ENCODE measurements at regions not wholly inside any gene's neighbourhood (a gene's known extent, or its start where the extent isn't known, plus 50 kb on each side); places are given as distances from the start of the nearest gene placed in this dataset.

DNA sequence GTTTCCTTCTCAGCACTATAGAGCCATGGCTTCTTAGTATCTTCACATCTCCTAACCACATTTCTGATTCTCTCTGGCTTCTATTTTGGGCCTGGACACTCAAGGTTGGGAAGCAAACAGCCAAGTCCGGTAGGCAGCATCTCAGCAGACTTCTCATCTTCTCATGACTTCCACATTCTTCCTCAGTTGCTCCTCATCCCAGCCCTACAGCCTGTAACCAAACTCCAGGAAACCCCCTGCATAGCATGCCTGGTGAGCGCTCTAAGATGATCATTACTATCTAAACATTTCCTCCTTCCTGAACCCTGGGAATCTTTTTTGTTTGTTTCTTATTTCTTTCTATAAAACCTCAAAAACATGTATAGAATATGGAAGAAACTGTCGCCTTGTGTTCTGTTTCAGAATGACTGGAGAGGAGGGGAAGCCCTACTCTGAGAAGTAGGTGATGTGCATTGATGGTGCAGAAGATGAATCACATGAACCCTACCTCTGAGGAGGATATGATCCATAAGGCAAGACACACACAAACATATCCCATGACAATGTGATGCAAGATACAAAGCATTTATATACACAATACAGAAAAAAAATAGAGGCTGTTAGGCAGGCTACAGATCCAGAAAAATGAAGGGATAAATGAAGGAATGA lies 219.8 kb upstream of the GYPA start:
- Mint-ChIP-seq H3K4me1 (ENCODE audit: insufficient read depth, unreplicated experiment) (peaks cover 8% of the 10 kb centered on the region), H3K4me3 (ENCODE audit: unreplicated experiment) (no peak overlapping the region), H3K36me3 (ENCODE audit: insufficient read depth, unreplicated experiment) (no peaks in the 10 kb centered on the region), H3K9me3 (ENCODE audit: unreplicated experiment) (no peaks in the 10 kb centered on the region), H3K27me3 (ENCODE audit: insufficient read depth, unreplicated experiment) (no peaks in the 10 kb centered on the region), H3K27ac (ENCODE audit: low read depth, unreplicated experiment) (no peak overlapping the region)
- ChIA-PET POLR2A (no interaction called here), CTCF (interaction anchor here (0.5 kb wide), 1 partner anchor 688 kb away, joined by 3 read pairs; no protein-coding TSS in a partner anchor)
- TF ChIP-seq, protein P1, sequence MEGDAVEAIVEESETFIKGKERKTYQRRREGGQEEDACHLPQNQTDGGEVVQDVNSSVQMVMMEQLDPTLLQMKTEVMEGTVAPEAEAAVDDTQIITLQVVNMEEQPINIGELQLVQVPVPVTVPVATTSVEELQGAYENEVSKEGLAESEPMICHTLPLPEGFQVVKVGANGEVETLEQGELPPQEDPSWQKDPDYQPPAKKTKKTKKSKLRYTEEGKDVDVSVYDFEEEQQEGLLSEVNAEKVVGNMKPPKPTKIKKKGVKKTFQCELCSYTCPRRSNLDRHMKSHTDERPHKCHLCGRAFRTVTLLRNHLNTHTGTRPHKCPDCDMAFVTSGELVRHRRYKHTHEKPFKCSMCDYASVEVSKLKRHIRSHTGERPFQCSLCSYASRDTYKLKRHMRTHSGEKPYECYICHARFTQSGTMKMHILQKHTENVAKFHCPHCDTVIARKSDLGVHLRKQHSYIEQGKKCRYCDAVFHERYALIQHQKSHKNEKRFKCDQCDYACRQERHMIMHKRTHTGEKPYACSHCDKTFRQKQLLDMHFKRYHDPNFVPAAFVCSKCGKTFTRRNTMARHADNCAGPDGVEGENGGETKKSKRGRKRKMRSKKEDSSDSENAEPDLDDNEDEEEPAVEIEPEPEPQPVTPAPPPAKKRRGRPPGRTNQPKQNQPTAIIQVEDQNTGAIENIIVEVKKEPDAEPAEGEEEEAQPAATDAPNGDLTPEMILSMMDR (IDR thresholded peaks at IDR 0.05; ENCODE audit: unreplicated experiment) = no peak
- no peak for DNase-seq (ENCODE audit: unreplicated experiment)
- BruUV-seq (replicated peaks) = no TSS peak
- intact Hi-C loops (cut with micrococcal nuclease) = no loop called here

DNA sequence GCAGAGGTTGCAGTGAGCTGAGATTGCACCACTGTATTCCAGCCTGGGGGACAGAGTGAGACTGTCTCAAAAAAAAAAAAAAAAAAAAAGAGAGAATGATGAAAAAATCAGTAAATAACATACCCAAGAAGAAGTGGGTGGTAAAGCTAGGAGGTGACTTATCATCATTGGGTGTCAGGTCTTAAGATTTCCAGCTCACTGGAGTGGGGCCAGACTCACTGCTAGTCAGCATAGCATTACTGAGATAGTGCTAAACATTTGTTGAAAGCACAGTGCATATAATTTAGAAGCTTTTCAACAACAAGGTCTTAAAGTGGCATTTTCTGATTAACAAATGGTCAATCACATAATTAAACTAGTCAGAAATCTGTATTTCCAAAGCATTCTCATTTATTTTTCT lies 221.8 kb upstream of the GYPA start:
- Mint-ChIP-seq H3K4me1 (ENCODE audit: insufficient read depth, unreplicated experiment) (no peaks in the 10 kb centered on the region), H3K4me3 (ENCODE audit: unreplicated experiment) (no peak overlapping the region), H3K9me3 (ENCODE audit: unreplicated experiment) (no peaks in the 10 kb centered on the region), H3K36me3 (ENCODE audit: insufficient read depth, unreplicated experiment) (no peaks in the 10 kb centered on the region), H3K27me3 (ENCODE audit: insufficient read depth, unreplicated experiment) (no peaks in the 10 kb centered on the region), H3K27ac (ENCODE audit: low read depth, unreplicated experiment) (no peak overlapping the region)
- intact Hi-C loops (cut with micrococcal nuclease) = no loop called here
- TF ChIP-seq, protein P1 (IDR thresholded peaks at IDR 0.05; ENCODE audit: unreplicated experiment) = no peak
- POLR2A ChIA-PET = no interaction called here
- no TSS peak for BruUV-seq (replicated peaks)
- DNase-seq (ENCODE audit: unreplicated experiment) = no peak
- CTCF ChIA-PET = interaction anchor here (1.2 kb wide), 1 partner anchor 14 kb away, joined by 4 read pairs; no protein-coding TSS in a partner anchor

DNA sequence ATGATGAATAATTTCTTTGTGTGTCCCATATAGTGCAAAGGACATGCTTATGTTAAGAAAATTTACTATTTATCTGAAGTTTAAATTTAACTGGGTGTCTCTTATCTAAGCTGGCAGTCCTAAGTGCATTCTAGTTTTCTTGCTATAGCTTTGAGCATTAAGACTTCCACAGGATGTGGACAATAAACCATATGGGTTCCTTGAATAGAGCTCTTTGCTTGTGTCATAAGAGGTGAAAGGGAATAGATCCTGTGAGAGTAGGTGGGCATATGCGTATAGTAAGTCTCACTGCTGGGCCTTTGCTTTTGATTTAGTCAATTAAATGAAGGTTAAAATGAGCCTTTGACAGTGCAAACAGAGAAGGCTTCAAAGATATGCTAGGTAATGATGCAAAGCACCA lies 223.4 kb upstream of the GYPA start:
- no peaks in the 10 kb centered on the region for H3K9me3 Mint-ChIP-seq (ENCODE audit: unreplicated experiment)
- H3K4me3 Mint-ChIP-seq (ENCODE audit: unreplicated experiment) = no peak overlapping the region
- ChIA-PET CTCF (interaction anchor here (0.6 to 1.8 kb wide), 2 partner anchors 50 to 285 kb away, joined by 3 to 5 read pairs; no protein-coding TSS in a partner anchor), POLR2A (no interaction called here)
- TF ChIP-seq, protein P1 (IDR thresholded peaks at IDR 0.05; ENCODE audit: unreplicated experiment) = no peak
- no peak overlapping the region for H3K27ac Mint-ChIP-seq (ENCODE audit: low read depth, unreplicated experiment)
- no peaks in the 10 kb centered on the region for H3K4me1 Mint-ChIP-seq (ENCODE audit: insufficient read depth, unreplicated experiment)
- H3K27me3 Mint-ChIP-seq (ENCODE audit: insufficient read depth, unreplicated experiment) = no peaks in the 10 kb centered on the region
- no TSS peak for BruUV-seq (replicated peaks)
- no peak for DNase-seq (ENCODE audit: unreplicated experiment)
- intact Hi-C loops (cut with micrococcal nuclease) = no loop called here
- H3K36me3 Mint-ChIP-seq (ENCODE audit: insufficient read depth, unreplicated experiment) = no peaks in the 10 kb centered on the region

DNA sequence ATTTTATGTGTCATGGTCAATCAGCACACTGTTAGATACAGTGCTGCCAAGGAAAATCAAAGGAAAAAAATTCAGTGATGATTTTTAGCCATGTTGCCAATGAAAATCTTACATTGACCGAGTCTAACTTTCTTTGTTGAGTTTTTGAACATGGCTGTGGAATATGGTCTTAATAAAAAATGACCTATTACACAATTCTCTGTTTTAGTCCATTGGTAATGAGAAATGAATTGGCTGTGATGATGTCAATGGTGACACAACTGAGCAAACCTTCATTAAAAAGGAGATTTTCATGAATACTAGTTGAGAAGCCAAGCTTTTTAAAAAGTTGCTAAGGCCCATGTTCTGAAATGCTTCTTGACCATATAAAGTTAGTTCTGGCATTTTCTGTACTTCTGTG lies 225.9 kb upstream of the GYPA start:
- ChIA-PET POLR2A (interaction anchor here (0.6 kb wide), 1 partner anchor 255 kb away, joined by 3 read pairs; no protein-coding TSS in a partner anchor), CTCF (no interaction called here)
- Mint-ChIP-seq H3K27ac (ENCODE audit: low read depth, unreplicated experiment) (no peak overlapping the region), H3K27me3 (ENCODE audit: insufficient read depth, unreplicated experiment) (no peaks in the 10 kb centered on the region), H3K36me3 (ENCODE audit: insufficient read depth, unreplicated experiment) (no peaks in the 10 kb centered on the region), H3K4me1 (ENCODE audit: insufficient read depth, unreplicated experiment) (no peaks in the 10 kb centered on the region), H3K9me3 (ENCODE audit: unreplicated experiment) (no peaks in the 10 kb centered on the region), H3K4me3 (ENCODE audit: unreplicated experiment) (no peak overlapping the region)
- intact Hi-C loops (cut with micrococcal nuclease) = no loop called here
- DNase-seq (ENCODE audit: unreplicated experiment) = no peak
- TF ChIP-seq, protein P1 (IDR thresholded peaks at IDR 0.05; ENCODE audit: unreplicated experiment) = no peak
- BruUV-seq (replicated peaks) = no TSS peak
